ENCODE measurements at regions not wholly inside any gene's neighbourhood (a gene's known extent, or its start where the extent isn't known, plus 50 kb on each side); places are given as distances from the start of the nearest gene placed in this dataset.
A peak's percentile ranks its signal among the peaks of the same experiment; 100 is the strongest.

DNA sequence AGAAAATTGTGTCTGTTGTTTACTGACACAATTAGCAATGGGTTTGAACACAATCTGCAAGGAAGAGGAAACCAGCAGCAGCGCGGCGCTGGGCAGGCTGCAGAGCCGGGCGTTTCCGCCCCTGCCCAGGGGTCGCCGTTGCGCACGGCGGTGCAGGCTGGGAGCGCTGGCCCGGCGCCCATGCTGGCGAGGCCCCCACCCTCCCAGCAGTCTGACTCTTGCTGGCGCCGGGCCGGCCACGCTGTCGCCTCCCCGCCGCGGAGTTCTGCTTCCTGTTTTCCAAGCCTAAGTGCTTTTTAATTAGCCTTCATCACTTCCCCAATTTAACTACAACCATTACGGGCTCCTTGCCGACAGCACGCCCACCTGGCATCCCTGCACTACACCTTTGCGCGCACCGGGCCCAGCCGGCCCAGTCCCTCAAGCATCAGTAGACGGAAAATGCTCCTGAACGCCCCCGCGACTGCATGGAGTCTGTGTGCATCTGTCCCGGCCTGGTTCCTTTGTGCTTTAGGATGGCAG is 212.1 kb downstream of the GXYLT1 start:
- DNase-seq (ENCODE audit: low read depth) = no peak

DNA sequence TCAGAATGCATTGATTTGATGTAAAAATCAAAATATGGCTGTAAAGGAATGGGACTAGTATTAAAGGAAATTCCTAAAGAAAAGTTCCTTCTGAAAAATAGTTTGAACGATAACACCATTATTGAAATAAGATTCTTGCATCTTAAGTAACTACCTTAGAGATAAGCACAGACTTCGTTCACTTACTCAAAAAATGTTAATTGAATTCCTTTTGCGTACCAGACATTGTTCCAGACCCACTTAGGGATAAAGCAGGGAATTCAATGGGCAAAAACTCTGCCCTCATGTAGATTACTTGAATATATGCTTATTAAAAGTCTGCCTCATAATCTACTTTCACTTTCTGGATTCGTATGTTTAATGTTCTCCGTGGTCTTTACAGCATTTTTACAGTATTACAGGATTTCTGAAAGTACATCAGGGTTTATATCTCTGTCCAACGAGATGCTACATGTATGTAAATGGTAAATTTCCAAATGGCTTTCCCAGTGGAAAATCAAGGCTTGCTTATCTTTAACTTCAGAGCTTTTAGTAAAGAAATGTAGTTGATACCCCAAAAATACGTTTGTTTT is 213.7 kb downstream of the GXYLT1 start:
- DNase-seq (ENCODE audit: low read depth) = peak; percentile 22

DNA sequence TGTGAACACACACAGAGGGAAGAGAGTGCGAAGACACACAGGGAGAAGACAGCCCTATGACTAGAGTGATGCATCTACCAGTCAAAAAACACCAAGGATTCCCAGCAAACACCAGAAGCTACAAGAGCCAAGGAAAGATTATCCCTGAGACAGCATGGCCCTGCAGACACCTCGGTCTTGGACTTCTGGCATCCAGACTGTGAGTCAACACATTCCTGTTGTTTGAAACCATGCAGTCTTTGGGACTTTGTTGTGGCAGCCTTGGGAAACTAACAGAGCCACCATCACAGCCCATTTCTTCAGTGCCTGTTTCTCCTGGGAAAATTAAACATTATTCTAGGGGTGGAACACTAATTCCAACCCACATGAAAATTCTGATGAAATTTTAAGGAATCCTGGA is 220.6 kb downstream of the GXYLT1 start:
- no peak for DNase-seq (ENCODE audit: low read depth)

DNA sequence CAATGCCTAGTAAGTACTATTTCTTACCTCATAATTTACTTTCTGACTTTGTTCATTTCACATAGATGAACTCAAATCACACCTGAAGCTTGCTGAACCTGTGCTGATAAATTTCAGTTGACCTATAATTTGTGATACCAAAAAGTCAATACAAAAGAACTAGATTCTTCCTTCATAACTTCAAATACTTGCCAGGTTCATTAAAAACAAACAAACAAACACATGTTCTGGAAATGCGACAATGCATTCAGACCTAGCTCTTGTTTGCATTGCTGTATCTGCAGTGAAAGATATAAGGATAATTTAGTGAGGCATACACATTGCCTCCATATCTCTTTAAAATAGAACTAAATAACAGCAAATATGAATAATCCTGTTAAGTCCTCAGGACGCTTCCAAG is 221.3 kb downstream of the GXYLT1 start:
- DNase-seq (ENCODE audit: low read depth) = no peak

DNA sequence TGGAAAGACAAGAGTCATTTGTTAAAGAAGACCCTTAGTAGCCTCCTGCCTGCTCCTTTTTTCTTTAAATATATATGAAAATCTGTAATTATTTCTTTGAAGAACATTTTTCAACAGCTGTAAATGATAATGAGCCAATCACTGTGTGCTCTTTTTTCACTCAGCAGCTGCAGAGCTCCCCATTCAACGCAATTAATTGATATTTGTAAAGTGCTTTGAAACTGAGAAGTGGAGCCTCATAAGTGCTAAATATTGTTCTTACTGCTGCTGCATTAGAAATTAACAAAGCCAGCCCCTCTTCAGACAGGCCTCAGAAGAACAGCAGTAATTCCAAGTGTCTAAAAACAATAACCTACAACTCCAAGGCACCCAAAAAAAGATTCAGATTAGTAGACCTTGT is 224.3 kb downstream of the GXYLT1 start:
- no peak for DNase-seq (ENCODE audit: low read depth)

DNA sequence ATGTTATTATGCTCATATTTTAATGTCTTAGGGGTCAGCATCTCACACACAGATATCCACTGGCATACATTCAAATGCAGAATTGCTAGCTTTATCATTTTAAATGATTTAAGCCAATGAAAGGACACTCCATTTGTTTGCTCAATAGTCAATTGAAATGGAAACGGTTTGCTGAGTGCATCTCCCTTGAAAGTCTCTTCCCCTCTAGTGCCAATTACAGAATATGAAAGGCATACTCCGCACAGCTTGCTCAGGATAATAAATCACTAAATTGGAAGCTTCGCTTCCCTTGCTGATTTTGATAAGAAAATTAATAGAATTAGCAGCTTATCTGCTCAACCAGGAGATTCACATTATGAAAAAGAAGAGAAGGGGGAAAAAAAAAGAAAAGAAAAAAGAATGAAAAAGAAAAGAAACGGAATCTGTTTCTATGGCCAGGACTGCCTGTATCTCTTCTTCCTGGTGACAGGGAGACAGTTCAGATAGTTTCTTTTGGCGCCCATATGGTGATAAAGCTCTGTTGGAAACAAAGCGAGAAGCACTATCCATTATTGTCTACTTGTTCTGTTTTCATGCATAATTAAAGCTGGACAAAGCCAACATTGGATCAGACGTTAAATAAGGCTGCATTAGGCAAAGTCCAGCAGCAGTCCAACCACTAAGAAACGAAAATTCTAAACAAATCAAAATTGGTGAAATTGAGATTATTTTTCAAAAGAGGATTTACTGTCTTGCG is 225.0 kb downstream of the GXYLT1 start:
- no peak for DNase-seq (ENCODE audit: low read depth)

DNA sequence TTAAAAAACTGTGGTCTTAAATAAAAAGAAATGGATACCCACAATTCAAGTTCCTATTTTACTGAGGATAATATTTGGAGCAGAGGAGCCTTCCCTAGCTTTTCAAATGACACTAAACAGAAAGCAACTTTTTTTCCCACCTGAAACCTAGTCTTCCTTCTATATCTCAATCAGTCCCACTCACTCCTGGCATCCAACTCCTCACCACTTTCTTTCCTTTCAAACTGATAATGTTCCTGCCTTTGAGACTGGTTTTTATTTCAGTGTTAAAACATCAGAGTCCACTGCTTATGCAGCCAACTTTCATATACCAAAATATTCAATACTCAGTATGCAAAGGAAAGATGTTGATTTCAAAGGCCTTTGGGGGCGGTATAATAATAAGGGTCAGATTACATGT is 225.6 kb downstream of the GXYLT1 start:
- DNase-seq (ENCODE audit: low read depth) = no peak

DNA sequence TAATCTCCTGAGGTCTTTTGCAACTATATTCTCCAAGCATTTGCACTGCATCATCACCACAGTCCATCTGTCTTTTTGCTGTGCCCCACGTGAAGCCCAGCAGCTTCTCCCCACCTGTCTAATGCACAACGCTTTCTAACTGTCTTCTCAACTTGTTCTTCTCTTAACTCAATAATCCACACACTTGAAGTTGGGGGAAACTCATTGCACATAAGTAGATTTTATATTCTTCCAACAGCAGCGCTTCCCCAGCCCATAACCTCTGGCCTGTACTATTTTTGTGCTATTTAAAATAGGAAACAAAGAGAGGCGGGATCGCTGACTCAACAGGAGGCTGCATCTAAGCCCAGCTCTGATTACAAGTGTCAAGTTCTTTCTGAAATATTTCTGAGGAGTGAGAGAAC is 226.7 kb downstream of the GXYLT1 start:
- DNase-seq (ENCODE audit: low read depth) = peak; percentile 60

DNA sequence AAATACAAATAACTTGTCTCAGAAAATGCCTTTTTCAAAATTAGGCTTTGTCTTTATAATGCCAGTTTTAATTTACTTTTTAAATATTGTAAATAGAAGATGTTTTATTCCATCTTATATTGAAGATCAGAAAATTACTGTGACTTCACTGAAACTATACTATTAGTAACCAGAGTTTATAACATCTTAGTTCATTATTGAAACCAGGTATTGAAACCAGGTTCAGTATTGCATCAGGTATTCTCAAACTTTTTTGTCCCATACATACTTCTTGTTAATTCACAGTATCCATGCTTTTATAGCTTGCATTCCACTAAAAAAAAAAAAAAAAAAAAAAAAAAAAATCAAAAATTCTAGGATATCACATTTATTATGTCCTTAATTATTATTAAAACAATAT is 227.5 kb downstream of the GXYLT1 start:
- DNase-seq (ENCODE audit: low read depth) = no peak

DNA sequence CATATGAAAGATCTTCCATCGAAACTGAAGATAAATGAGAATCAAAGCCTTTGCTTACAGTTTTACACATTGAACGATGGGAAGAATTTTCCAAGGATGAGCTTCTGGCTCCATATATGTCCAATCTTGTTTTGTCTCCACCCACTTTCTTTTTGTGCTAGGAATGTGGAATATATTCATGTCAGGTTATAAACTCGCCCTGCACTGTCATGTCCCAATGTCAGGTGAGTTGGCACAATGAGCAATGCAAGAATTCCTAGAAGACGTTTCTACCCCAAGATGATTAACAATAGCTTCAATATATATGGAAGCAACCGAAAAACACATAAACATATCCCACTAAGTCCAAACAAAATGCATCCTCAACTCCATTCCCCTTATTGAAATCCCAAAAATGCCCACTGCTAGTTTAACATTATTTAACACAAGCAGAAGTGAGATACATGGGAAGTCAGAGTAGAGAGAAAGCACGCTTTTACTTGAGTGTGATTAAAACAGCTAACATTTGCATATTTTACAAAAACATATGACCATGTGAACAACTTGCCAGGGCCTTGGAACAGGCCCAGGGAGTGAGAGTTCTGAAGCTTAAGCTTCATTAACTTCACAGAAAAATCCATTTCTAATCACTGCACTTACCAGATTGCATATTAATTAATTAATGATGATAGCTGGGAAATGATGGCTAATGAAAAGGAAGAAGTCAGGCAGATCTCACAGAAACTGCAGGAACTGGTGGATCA is 233.9 kb downstream of the GXYLT1 start:
- no peak for DNase-seq (ENCODE audit: low read depth)

DNA sequence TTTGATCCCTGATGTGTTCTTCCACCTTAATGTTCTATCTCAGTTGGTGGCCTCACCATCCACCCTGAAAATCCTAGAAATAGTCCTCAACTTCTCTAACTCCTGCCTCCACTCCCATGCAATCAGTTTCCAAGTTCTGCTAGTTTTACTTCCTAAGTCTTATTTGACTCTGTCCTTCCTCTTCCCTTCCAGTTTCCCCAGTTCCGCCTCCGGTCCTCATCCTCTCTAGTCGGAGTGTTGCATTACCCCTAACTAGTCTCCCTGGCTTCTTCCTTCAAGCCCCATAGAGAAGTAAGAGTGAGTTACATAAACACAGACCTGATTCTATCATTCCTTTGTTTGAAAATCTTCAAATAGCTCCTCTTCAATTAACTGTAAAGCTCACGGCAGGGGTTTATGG is 236.5 kb downstream of the GXYLT1 start:
- DNase-seq (ENCODE audit: low read depth) = no peak

DNA sequence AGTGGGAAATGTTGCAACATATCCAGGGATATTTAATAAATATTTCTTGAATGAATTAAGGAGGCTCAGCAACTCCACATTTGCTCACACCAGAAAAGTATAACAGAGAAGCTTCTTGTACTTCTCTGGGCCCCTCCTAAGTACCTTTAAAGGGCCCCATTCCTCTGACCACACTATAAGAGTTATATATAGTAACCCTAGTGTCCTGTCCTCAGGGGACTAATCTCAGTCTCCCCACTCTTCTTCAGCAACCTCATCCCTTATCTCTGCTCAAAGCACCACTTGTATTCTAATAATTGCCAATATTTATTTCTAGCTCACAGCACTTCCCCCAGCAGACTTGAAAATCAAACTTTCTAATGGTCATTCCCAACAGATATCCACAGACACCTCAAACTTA is 237.1 kb downstream of the GXYLT1 start:
- no peak for DNase-seq (ENCODE audit: low read depth)

DNA sequence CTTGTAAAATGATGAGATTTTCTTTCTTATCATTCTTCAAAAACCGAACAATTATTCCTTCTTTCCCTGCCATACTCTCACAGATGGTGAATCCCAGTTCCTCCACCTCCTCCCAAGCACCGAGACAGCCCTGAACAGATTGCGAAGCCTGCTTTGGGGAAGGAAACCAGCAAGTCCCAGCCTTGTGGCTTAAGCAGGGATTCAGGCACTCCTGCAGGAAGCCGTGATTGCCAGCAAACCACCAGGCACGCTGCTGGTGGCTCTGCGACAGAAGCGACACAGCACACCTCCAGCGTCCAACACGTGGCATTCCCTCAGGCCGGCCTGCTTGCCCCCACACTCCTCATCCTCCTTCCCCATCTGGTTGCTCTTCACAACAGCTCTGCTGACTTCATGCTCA is 237.7 kb downstream of the GXYLT1 start:
- no peak for DNase-seq (ENCODE audit: low read depth)

DNA sequence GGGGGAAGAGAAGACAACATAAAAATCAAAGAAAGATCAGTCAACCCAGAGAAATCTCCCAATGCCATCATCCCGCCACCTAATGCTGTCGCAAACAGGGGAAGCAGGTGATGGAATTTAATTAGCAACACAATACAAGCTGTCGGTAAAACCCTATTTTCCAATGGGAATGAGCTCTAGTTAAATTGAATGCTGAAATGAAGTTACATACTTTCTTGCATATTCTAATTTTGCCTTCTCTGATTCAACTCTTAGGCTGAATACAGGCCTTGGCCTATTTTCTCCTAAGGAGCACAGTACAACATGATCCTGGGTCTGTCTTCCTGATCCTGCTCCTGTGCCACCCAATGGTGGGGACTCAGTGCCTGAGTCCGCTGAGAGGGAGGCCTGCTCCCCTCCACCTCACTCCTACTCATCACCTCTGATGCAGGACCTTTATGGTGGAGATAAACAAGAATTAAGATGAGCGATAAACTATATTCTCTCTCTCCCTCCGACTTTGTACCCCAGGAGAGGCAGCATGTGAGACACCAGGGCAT is 238.8 kb downstream of the GXYLT1 start:
- no peak for DNase-seq (ENCODE audit: low read depth)

DNA sequence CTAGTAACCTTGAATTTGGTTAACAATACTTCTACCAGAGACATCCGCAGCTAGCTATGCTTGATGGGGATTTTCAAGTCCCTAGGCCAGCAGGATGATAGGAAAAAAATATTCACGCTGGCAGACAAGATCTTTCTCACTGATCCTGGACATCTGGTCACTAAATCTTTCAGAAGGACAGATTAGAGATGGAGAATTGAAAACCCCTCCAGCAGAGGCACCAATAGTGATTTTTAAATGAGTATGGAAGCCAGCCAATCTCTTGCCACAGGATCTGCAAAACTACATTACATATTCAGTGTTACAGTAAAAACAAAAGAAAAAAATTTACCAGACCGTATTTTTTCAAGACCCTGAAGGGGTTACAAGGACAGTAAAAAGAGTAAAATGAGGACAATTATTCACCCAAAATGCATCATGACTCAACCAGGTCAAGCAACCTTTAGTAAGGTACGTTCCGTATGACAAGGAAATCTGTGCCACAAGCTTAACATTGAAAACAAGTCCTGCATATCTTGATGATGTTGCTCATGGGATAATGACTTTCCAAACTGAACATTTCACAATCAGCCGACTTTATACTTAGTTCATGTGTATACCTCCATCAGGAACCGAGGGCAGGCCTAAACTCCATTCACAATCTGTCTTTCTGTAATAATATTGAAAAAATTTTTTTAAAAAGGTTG is 239.5 kb downstream of the GXYLT1 start:
- DNase-seq (ENCODE audit: low read depth) = no peak

DNA sequence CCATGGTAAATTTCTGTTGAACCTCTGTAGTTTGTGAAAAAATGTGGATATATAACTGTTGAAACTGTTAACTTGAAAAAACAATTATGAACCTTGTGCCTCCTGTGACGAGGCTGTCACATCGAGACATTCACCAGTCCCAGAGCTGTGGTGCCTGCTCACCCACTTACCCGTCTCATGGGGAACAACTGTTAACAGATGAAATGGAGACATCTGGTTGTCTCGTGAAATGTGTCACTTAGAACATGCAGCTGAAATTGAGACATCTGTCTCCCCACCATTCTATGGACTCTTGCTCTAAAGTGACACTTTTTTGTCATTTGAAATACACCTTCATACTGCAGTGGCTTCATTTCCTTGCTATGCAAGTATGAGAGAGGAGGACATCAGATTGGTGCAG is 240.6 kb downstream of the GXYLT1 start:
- DNase-seq (ENCODE audit: low read depth) = no peak

DNA sequence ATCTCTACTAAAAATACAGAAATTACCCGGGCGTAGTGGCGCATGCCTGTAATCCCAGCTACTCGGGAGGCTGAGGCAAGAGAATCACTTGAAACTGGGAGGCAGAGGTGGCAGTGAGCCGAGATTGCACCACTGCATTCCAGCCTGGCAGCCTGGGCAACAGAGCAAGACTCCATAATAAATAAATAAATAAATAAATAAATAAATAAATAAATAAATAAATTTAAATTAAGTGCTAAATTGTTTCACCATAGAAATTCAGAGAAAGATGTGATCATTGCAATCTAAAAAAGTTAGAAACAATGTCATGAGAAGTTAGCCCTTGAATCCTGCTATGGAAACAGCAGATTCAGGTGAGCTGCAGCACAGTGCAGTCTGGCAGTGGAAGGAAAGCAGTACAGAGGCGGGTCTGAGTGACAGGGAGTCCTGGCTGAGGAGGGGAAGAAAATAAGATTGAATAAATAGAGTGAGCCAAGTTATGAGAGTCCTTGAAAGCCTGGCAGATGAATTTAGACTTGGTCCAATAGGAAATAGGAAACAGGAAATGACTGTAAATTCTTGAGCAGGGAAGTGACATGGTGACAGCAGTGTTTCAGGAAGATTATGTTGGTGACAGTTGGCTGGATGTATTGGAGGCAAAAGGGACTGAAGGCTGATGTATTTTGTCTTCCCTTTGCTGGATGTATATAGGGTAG is 241.5 kb downstream of the GXYLT1 start:
- DNase-seq (ENCODE audit: low read depth) = no peak

DNA sequence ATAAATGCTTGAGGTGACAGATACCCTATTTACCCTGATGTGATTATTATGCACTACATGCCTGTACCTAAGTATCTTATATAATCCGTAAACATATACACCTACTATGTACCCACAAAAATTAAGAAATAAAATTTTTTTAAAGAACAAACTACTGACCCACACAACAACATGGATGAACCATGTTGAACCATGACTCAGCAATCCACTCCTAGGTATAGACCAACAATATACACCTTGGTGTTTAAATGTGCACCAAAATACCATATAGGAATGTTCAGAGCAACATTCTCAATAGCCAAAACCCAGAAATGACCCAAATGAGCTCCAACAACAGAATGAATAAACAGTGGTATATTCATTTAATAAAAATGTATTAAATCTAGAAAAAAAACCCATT is 245.1 kb downstream of the GXYLT1 start:
- DNase-seq (ENCODE audit: low read depth) = no peak

DNA sequence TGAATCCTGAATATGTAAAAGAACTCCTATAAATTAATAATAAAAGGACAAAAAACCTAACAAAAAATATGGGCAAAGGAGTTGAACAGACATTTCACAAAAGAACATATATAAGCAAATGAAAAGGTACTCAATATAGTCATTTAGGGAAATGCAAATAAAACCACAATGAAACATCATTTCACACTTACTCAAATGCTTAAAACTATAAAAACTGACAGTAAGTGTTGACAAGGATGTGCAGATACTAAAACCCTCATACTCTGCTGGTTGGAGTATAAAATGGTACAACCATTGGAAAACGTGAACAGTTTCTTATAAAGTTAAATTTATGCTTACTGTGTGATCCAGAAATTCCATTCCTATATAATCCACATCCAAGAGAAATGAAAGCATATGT is 247.1 kb downstream of the GXYLT1 start:
- no peak for DNase-seq (ENCODE audit: low read depth)

DNA sequence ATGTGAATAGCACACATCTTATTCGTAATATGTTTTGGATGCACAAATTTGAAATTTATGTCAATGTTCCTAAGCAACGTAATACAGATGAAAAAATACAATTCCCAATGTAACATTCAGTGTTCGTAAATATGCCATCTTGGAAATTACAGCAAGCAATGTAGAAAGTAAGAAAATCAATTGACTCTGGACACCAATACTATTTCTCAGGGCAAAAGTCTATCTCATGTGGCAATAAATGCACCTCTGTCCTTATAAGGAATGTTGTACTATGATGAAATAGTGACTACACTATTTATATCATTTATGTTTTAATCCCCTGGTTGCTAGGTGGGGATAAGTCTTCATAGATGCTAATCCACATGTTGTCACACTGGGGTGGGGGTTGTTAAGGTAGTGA is 251.2 kb downstream of the GXYLT1 start:
- no peak for DNase-seq (ENCODE audit: low read depth)

DNA sequence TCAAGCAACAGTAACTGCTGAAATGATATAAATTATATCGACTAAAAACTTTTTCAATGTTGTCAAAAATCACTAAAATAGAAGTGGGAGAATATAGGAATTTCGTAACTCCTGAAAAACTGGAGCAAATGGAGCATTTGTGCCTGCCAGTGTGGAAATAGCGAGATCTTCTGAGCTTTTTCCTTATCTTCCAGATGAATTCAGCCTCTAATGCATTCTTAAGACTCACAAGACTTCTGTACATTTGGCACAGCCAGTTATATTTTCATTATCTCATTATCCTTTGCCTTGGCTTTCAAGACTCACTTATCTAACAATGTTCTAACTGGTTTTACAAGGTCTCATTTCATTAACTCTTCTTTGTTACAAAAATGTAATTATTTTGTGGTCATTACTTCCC is 252.4 kb downstream of the GXYLT1 start:
- no peak for DNase-seq (ENCODE audit: low read depth)

DNA sequence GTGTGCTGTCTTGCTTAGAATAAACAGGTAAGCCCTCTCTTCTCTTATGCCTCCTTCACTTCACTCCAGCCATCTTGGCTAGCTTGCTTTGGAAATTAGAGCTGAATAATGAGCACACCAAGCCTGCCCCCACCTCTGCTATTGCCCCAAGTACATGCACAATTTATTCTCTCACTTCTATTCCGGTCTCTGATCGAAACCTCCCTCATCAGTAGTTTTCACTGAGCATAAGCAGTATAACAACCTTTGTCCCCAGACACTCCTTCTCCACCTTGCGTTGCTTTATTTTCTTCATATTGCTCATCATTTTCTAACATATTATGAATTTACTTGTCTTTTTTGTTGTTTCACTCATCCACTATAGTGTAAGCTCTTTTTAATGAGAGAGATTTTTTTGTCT is 253.4 kb downstream of the GXYLT1 start:
- DNase-seq (ENCODE audit: low read depth) = no peak
